Smooth muscle cell (in vitro differentiated cells): ENCODE measurements at regions not wholly inside any gene's neighbourhood (a gene's known extent, or its start where the extent isn't known, plus 50 kb on each side); places are given as distances from the start of the nearest gene placed in this dataset.
A peak's percentile ranks its signal among the peaks of the same experiment; 100 is the strongest.
"Not testable (repeated sequence)": the region's sequence is repeated elsewhere in the genome, so short reads cannot be mapped to it uniquely, and the experiment has no call there.

Source experiments
- DNase-seq: peaks from one replicate; lab custom pipeline; 2025; ENCODE audit not compliant: unreplicated experiment; lab: John Stamatoyannopoulos, UW
- H2AFZ ChIP-seq: fragments of 200-600 bp; sonication (generic); 2 replicates; pipeline ENCODE4 v1.6.0; 2016; ENCODE audit warnings: antibody characterized with exemption, low read depth, mild to moderate bottlenecking
- H3F3A ChIP-seq: fragments of 200-600 bp; sonication (generic); 2 replicates; pipeline ENCODE4 v1.6.0; 2017; ENCODE audit warnings: antibody characterized with exemption, low read depth
- H3K27ac ChIP-seq: fragments of 200-600 bp; sonication (generic); 2 replicates; pipeline ENCODE4 v1.5.1; 2016; ENCODE audit warnings: low read depth, mild to moderate bottlenecking
- H3K27me3 ChIP-seq: fragments of 200-600 bp; sonication (generic); 2 replicates; pipeline ENCODE4 v1.6.1; 2016; ENCODE audit warnings: low read depth, mild to moderate bottlenecking
- H3K36me3 ChIP-seq: fragments of 200-600 bp; sonication (generic); 2 replicates; pipeline ENCODE4 v1.5.1; 2016; ENCODE audit warnings: low read depth
- H3K4me1 ChIP-seq: fragments of 200-600 bp; sonication (generic); 2 replicates; pipeline ENCODE4 v1.5.1; 2016; ENCODE audit warnings: low read depth
- H3K4me2 ChIP-seq: fragments of 200-600 bp; sonication (generic); 2 replicates; pipeline ENCODE4 v1.6.0; 2016; ENCODE audit warnings: mild to moderate bottlenecking
- H3K4me3 ChIP-seq: fragments of 200-600 bp; sonication (generic); 2 replicates; pipeline ENCODE4 v1.5.1; 2016; ENCODE audit warnings: mild to moderate bottlenecking
- H3K79me2 ChIP-seq: fragments of 200-600 bp; sonication (generic); 2 replicates; pipeline ENCODE4 v1.6.0; 2016; ENCODE audit warnings: low read depth, mild to moderate bottlenecking
- H3K9ac ChIP-seq: fragments of 200-600 bp; sonication (generic); 2 replicates; pipeline ENCODE4 v1.6.0; 2016; ENCODE audit warnings: low read depth
- H3K9me3 ChIP-seq: fragments of 200-600 bp; sonication (generic); replicated peaks from 2 replicates; pipeline ENCODE4 v1.5.1; 2016; ENCODE audit warnings: low read depth
- H4K20me1 ChIP-seq: fragments of 200-600 bp; sonication (generic); 2 replicates; pipeline ENCODE4 v1.6.0; 2016; ENCODE audit warnings: low read depth
- CTCF ChIP-seq: fragments of 200-600 bp; sonication (generic); IDR thresholded peaks from 2 replicates; pipeline ENCODE4 v1.5.1; 2017; ENCODE audit warnings: borderline replicate concordance, mild to moderate bottlenecking, antibody characterized with exemption; ENCODE audit not compliant: insufficient read depth, poor library complexity, severe bottlenecking
- WGBS: methylation state at CpG from one replicate; pipeline ENCODE4 v1.1.7; 2016; ENCODE audit warnings: low lambda C conversion rate; 5-methylcytosine and 5-hydroxymethylcytosine counted together

- H3K27ac ChIP-seq = no peak overlapping the region
- TF ChIP-seq CTCF = no peak
Observed at GRCh38 chr2:144759746-144760145, 239.8 kb upstream of the ZEB2 start.

GRCh38 chr2:144758196-144758595, 238.3 kb upstream of the ZEB2 start:
- not testable (repeated sequence) for H4K20me1 ChIP-seq, H3K4me1 ChIP-seq, H3K27me3 ChIP-seq, H3K79me2 ChIP-seq, H3K36me3 ChIP-seq, H3K4me3 ChIP-seq, H3F3A ChIP-seq, H3K4me2 ChIP-seq, H3K27ac ChIP-seq, H2AFZ ChIP-seq, H3K9me3 ChIP-seq, H3K9ac ChIP-seq, DNase-seq

More at GRCh38 chr2:144759746-144760145, 239.8 kb upstream of the ZEB2 start:
- DNase-seq = no peak
- no peaks in the 10 kb centered on the region for H3K9me3 ChIP-seq
- H2AFZ ChIP-seq = no peak overlapping the region
- H4K20me1 ChIP-seq = no peaks in the 10 kb centered on the region
- no peaks in the 10 kb centered on the region for H3K27me3 ChIP-seq
- H3K4me3 ChIP-seq = no peak overlapping the region
- H3K36me3 ChIP-seq = no peaks in the 10 kb centered on the region
- H3K4me1 ChIP-seq = no peaks in the 10 kb centered on the region
- no peaks in the 10 kb centered on the region for H3K79me2 ChIP-seq
- no peaks in the 10 kb centered on the region for H3F3A ChIP-seq
- no peak overlapping the region for H3K4me2 ChIP-seq
- H3K9ac ChIP-seq = no peak overlapping the region

- no peak overlapping the region for H3K9ac ChIP-seq
- no peaks in the 10 kb centered on the region for H3K4me1 ChIP-seq
- 65% methylated on average over 3 of the region's 3 CpGs for WGBS
- DNase-seq = no peak
- H3K9me3 ChIP-seq = peaks cover 8% of the 10 kb centered on the region
- H4K20me1 ChIP-seq = no peaks in the 10 kb centered on the region
- H3K79me2 ChIP-seq = no peaks in the 10 kb centered on the region
- H2AFZ ChIP-seq = peak overlapping the region; percentile 56
- no peak for TF ChIP-seq CTCF
- H3K4me3 ChIP-seq = no peak overlapping the region
- H3F3A ChIP-seq = no peaks in the 10 kb centered on the region
- H3K27me3 ChIP-seq = no peaks in the 10 kb centered on the region
- H3K36me3 ChIP-seq = peaks cover 5% of the 10 kb centered on the region
- H3K4me2 ChIP-seq = peak overlapping the region; percentile 44
- peak overlapping the region; percentile 17 for H3K27ac ChIP-seq
Observed at GRCh38 chr2:144753416-144753815, 233.5 kb upstream of the ZEB2 start.

GRCh38 chr2:144751142-144751905, 231.4 kb upstream of the ZEB2 start:
- no peak overlapping the region for H3K4me2 ChIP-seq
- H3F3A ChIP-seq = no peaks in the 10 kb centered on the region
- H3K79me2 ChIP-seq = no peaks in the 10 kb centered on the region
- no peak for TF ChIP-seq CTCF
- no peak for DNase-seq
- H3K27ac ChIP-seq = no peak overlapping the region
- H3K36me3 ChIP-seq = peaks cover 5% of the 10 kb centered on the region
- no peaks in the 10 kb centered on the region for H3K27me3 ChIP-seq
- no peak overlapping the region for H2AFZ ChIP-seq
- H3K4me3 ChIP-seq = no peak overlapping the region
- H3K4me1 ChIP-seq = no peaks in the 10 kb centered on the region
- WGBS = 95% methylated on average over 3 of the region's 3 CpGs
- H3K9me3 ChIP-seq = peaks cover 19% of the 10 kb centered on the region
- no peaks in the 10 kb centered on the region for H4K20me1 ChIP-seq
- no peak overlapping the region for H3K9ac ChIP-seq
